AG09319 (cell line): ENCODE measurements at regions not wholly inside any gene's neighbourhood (a gene's known extent, or its start where the extent isn't known, plus 50 kb on each side); places are given as distances from the start of the nearest gene placed in this dataset.

ENCODE experiments used
- DNase-seq: peaks from one replicate; pipeline ENCODE4 v3.0.0-alpha.2; 2010; ENCODE audit warnings: low read depth; ENCODE audit errors: extremely low read depth
- CTCF ChIP-seq: IDR thresholded peaks from 2 replicates; pipeline ENCODE4 v1.5.1; 2011; ENCODE audit warnings: low read depth, mild to moderate bottlenecking, inconsistent platforms, low read length, moderate library complexity

GRCh38 chr4:66633477-66633876 lies 911.8 kb downstream of the CENPC start:
- DNase-seq = no peak
- TF ChIP-seq CTCF = no peak

GRCh38 chr4:66629927-66630326 lies 915.4 kb downstream of the CENPC start:
- TF ChIP-seq CTCF = no peak
- DNase-seq = no peak

- TF ChIP-seq CTCF = no peak
- no peak for DNase-seq
Measured at GRCh38 chr4:66628146-66628545, 917.2 kb downstream of the CENPC start.

GRCh38 chr4:66625480-66625879 lies 919.8 kb downstream of the CENPC start:
- no peak for TF ChIP-seq CTCF
- DNase-seq = no peak

- TF ChIP-seq CTCF = no peak
- no peak for DNase-seq
Measured at GRCh38 chr4:66613591-66613990, 931.7 kb downstream of the CENPC start.

GRCh38 chr4:66609014-66609413 lies 936.3 kb downstream of the CENPC start:
- no peak for DNase-seq
- TF ChIP-seq CTCF = no peak

- TF ChIP-seq CTCF = no peak
- no peak for DNase-seq
Measured at GRCh38 chr4:66606908-66607307, 936.6 kb upstream of the EPHA5 start.

- DNase-seq = no peak
- TF ChIP-seq CTCF = no peak
Measured at GRCh38 chr4:66606215-66606614, 935.9 kb upstream of the EPHA5 start.
